Fibroblast of pulmonary artery (primary cell): ENCODE measurements at regions not wholly inside any gene's neighbourhood (a gene's known extent, or its start where the extent isn't known, plus 50 kb on each side); places are given as distances from the start of the nearest gene placed in this dataset.

Experiments used
- DNase-seq: peaks from one replicate; pipeline ENCODE4 v3.0.0-alpha.2; 2010; ENCODE audit warnings: low read depth
- H3K4me3 ChIP-seq: replicated peaks from 2 replicates; pipeline ENCODE4 v1.5.1; 2011; ENCODE audit warnings: low read depth, mild to moderate bottlenecking, control low read depth, low read length, moderate library complexity
- TF ChIP-seq, protein P1 (sequence below): IDR thresholded peaks from 2 replicates; pipeline ENCODE4 v1.5.1; 2011; ENCODE audit warnings: mild to moderate bottlenecking, control low read depth, low read length, inconsistent platforms; ENCODE audit errors: missing control alignments

DNA sequence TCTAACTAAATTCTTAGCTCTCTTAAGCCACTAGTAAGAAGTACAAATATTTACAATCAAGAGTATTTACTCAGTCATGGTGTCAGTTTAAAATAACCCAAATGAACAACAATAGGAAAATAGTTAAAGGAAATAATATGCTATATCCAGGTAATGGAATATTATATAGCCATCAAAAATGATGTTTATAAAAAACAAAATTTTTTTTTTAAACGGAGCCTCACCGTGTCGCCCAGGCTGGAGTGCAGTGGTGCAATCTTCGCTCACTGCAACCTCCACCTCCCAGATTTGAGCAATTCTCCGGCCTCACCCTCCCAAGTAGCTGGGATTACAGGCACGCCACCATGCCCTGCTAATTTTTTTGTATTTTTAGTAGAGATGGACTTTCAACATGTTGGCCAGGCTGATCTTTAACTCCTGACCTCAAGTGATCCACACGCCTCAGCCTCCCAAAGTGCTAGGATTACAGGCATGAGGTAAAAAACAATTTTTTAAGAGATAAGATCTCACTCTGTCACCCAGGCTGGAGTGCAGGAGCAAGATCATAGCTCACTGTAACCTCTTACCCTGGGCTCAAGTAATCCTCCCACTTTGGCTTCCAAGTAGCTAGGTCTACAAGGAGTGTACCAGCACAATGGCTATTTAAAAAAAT, 132.5 kb downstream of the NOC3L start:
- H3K4me3 ChIP-seq = no peak overlapping the region
- TF ChIP-seq, protein P1, sequence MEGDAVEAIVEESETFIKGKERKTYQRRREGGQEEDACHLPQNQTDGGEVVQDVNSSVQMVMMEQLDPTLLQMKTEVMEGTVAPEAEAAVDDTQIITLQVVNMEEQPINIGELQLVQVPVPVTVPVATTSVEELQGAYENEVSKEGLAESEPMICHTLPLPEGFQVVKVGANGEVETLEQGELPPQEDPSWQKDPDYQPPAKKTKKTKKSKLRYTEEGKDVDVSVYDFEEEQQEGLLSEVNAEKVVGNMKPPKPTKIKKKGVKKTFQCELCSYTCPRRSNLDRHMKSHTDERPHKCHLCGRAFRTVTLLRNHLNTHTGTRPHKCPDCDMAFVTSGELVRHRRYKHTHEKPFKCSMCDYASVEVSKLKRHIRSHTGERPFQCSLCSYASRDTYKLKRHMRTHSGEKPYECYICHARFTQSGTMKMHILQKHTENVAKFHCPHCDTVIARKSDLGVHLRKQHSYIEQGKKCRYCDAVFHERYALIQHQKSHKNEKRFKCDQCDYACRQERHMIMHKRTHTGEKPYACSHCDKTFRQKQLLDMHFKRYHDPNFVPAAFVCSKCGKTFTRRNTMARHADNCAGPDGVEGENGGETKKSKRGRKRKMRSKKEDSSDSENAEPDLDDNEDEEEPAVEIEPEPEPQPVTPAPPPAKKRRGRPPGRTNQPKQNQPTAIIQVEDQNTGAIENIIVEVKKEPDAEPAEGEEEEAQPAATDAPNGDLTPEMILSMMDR = no peak
- DNase-seq = no peak

DNA sequence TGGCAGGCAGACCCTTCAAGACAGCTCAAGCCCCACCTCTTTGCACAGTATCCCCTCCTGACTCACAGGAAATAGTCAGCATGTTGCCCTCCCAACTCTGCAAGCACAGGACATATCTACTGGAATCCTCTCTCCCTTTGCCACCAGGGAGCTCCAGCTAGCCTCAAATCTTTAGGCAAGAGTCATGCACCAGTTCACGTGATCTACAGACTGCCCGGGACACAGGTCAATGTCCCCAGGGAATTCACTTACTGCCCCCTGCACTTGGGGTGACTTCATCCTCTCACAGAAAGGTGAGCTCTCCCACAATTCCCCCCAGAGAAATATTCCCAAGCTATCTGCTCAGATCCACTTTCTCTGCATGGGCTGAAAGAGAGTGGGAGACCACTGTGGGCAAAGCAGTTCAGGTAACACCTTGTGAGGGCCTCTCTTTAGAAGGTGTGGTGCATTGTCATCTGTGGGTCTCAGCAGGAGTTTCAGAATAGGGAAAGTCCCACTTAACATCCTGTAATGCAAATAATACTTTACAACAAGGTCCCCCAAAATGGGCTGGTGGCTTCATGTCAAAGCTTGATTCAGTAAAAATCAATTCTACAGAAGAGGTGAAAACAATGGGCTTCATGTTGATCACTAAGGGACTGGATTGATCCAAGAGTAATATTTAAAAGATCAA, 129.9 kb downstream of the NOC3L start:
- no peak for DNase-seq
- H3K4me3 ChIP-seq = no peak overlapping the region
- TF ChIP-seq, protein P1 = no peak

DNA sequence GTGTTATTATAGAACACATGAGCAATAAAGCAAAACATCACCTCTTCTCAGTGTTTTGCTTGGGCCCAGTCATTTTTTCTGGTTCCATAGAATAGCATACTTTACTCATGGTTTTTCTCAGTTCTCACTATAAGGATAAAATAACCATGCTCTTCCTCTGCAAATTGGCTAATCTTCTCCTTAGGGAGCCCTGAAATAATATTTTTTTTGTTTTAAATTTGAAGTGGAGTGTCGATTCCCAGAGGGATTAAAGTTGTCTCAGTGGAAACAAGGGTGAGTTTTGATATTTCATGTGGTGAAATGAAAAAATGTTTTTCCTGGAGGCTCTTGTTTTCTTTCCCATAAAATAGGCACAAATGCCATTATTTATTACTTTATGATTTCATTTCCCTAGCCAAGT, 127.3 kb downstream of the NOC3L start:
- DNase-seq = no peak
- no peak overlapping the region for H3K4me3 ChIP-seq
- TF ChIP-seq, protein P1 = no peak

DNA sequence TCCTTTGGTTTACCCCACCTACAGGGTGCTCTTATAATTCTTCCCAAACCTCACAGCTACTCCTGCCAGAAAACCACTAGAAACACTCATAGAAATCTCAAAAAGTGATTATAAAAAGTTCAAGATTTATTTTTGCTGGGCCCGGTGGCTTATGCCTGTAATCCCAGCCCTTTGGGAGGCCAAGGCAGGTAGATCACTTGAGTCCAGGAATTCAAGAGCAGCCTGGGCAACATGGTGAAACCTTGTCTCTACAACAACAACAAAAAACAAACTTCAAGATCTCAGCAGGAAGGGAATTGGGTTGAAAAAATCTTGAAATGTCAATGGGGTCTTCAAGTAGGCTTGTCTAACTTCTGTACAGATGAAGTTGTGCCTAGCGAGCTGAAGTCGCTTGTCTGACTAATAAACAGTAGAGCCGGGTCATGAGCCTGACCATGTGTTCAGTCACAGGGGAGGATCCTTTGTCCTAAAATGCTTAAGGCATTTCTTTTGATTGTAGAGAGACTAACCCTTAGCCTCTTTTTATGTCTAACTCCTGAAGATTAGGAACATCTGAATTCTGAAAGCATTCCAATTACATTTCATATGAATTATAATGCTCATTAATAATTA, 124.6 kb downstream of the NOC3L start:
- TF ChIP-seq, protein P1 = no peak
- DNase-seq = no peak

DNA sequence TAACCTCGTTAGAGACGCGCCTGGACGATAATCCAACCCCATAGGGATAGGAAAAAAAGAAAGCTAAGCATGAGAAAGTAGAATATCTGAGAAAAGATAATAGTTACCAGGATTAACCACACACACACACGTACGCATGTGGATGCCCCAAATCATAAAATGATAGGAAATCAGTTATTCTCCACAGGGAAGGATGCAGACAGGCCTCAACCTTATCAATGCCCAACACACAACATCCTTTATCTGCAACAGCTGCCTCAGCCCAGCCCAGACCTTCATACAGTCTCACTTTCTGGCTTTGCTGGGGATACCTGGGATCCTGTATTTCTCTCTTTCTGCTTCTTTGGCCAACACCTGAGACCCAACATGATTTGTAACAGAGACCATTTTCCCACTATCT, 123.0 kb downstream of the NOC3L start:
- TF ChIP-seq, protein P1 = no peak
- DNase-seq = no peak
- H3K4me3 ChIP-seq = no peak overlapping the region

More for the DNA sequence above, 124.6 kb downstream of the NOC3L start:
- H3K4me3 ChIP-seq = no peak overlapping the region

DNA sequence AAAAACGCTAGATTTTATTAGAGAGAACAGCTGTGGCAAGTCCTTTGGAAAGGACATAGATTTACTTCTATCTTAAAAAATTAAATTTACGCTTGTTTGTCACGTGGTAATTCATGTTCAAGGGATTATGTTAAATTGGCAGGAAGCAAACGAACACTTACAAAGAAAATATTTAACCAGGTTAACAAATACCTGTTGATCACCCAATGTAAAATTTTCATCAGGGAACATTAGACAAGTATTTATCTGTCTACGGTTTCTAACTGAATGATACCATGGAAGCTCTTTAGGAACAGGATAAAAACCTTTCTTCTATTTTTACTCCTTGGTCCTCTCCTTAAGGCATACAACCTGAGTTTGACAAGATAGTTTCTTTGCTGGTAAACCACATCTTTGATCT, 122.2 kb downstream of the NOC3L start:
- no peak overlapping the region for H3K4me3 ChIP-seq
- no peak for DNase-seq
- TF ChIP-seq, protein P1 = no peak
